ENCODE measurements at regions not wholly inside any gene's neighbourhood (a gene's known extent, or its start where the extent isn't known, plus 50 kb on each side); places are given as distances from the start of the nearest gene placed in this dataset.
"Not testable (repeated sequence)": the region's sequence is repeated elsewhere in the genome, so short reads cannot be mapped to it uniquely, and the experiment has no call there.

- no peaks in the 10 kb centered on the region for H3K36me3 ChIP-seq
- no peak for DNase-seq (ENCODE audit: low spot score in 2 of 2)
- no peak overlapping the region for H3K27ac ChIP-seq
- no peaks in the 10 kb centered on the region for H3K27me3 ChIP-seq
- no peak overlapping the region for H3K4me3 ChIP-seq
- 86% methylated on average over 5 of the region's 5 CpGs for WGBS
- H3K9me3 ChIP-seq: no peaks in the 10 kb centered on the region
- H3K4me1 ChIP-seq: no peaks in the 10 kb centered on the region
- TF ChIP-seq EP300 (IDR thresholded peaks at IDR 0.05) (no peak), POLR2AphosphoS5 (IDR thresholded peaks at IDR 0.05) (no peak), CTCF (IDR thresholded peaks at IDR 0.05) (no peak), POLR2A (IDR thresholded peaks at IDR 0.05) (no peak)
These were observed 1353.4 kb downstream of the GRIK2 start for GRCh38 chr6:102746941-102747340.

DNA sequence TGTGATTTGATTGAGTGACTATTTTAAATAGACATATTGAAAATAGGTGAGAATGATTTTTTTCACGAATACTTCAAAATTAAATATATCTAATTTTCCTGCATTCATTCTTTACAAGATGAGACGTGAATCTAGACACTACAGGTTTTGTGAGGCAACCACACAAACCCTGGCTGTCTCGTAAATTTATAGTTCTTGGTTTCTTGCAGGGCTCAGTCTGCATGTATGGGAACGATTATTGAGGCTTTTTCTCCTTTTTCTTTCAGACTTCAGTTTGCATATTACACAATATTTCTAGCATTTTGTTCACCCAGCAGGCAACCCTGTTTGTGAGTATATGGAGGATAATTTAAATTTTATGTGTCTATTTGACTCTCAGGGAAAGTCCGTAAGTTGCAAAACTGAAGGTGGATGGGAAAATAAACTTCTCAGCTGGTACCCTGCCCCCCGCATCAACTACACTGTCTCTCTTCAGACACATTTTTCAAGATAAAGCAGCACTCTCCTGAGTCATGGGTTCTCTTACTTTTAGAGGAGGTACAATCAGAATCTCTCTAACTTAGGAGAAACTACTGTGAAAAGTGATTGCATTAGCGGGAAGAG lies 1349.3 kb downstream of the GRIK2 start:
- Histone ChIP-seq H3K9me3 (no peaks in the 10 kb centered on the region), H3K27ac (no peak overlapping the region), H3K4me1 (no peaks in the 10 kb centered on the region), H3K4me3 (no peak overlapping the region), H3K27me3 (no peaks in the 10 kb centered on the region), H3K36me3 (no peaks in the 10 kb centered on the region)
- no peak for DNase-seq (ENCODE audit: low spot score in 2 of 2)
- WGBS: 26% methylated on average over 7 of the region's 7 CpGs
- TF ChIP-seq POLR2AphosphoS5 (IDR thresholded peaks at IDR 0.05) (no peak), POLR2A (IDR thresholded peaks at IDR 0.05) (no peak), CTCF (IDR thresholded peaks at IDR 0.05) (no peak), EP300 (IDR thresholded peaks at IDR 0.05) (no peak)

GRCh38 chr6:102742028-102742427 lies 1348.5 kb downstream of the GRIK2 start:
- Histone ChIP-seq H3K27me3 (no peaks in the 10 kb centered on the region), H3K27ac (no peak overlapping the region), H3K36me3 (no peaks in the 10 kb centered on the region), H3K9me3 (no peaks in the 10 kb centered on the region), H3K4me3 (no peak overlapping the region), H3K4me1 (no peaks in the 10 kb centered on the region)
- no peak for DNase-seq (ENCODE audit: low spot score in 2 of 2)
- 19% methylated on average over 4 of the region's 4 CpGs for WGBS
- TF ChIP-seq POLR2A (IDR thresholded peaks at IDR 0.05) (no peak), CTCF (IDR thresholded peaks at IDR 0.05) (no peak), POLR2AphosphoS5 (IDR thresholded peaks at IDR 0.05) (no peak), EP300 (IDR thresholded peaks at IDR 0.05) (no peak)

GRCh38 chr6:102736941-102737368 lies 1343.4 kb downstream of the GRIK2 start:
- H3K27me3 ChIP-seq: no peaks in the 10 kb centered on the region
- no peak for DNase-seq (ENCODE audit: low spot score in 2 of 2)
- no peaks in the 10 kb centered on the region for H3K9me3 ChIP-seq
- 47% methylated on average over 2 of the region's 2 CpGs for WGBS
- H3K4me3 ChIP-seq: no peak overlapping the region
- no peaks in the 10 kb centered on the region for H3K36me3 ChIP-seq
- no peak overlapping the region for H3K27ac ChIP-seq
- TF ChIP-seq CTCF (IDR thresholded peaks at IDR 0.05): no peak
- TF ChIP-seq POLR2A (IDR thresholded peaks at IDR 0.05): no peak
- no peak for TF ChIP-seq EP300 (IDR thresholded peaks at IDR 0.05)
- TF ChIP-seq POLR2AphosphoS5 (IDR thresholded peaks at IDR 0.05): no peak
- H3K4me1 ChIP-seq: no peaks in the 10 kb centered on the region

DNA sequence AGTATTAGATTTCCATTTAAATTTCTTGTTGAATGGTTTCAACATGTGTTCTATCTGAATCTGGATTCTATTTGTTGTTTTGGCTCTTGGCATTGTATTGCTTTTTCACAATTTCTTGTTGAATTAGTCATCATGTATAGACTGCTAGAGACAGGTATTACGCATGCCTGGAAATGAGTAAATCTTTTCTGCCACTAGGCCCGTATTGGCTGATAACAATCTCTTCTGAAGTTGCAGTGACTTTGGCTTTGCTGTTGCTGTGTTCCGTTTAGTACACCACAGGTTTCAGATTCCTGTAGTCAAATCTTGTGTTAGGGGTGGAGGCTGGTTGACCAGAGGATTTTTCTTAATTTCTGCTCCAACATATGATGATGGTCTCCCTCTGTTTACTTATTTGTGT lies 1339.4 kb downstream of the GRIK2 start:
- no peaks in the 10 kb centered on the region for H3K9me3 ChIP-seq
- no peak overlapping the region for H3K4me3 ChIP-seq
- no peaks in the 10 kb centered on the region for H3K27me3 ChIP-seq
- no peaks in the 10 kb centered on the region for H3K4me1 ChIP-seq
- no peak overlapping the region for H3K27ac ChIP-seq
- 26% methylated on average over 3 of the region's 3 CpGs for WGBS
- TF ChIP-seq EP300 (IDR thresholded peaks at IDR 0.05): no peak
- no peak for TF ChIP-seq CTCF (IDR thresholded peaks at IDR 0.05)
- TF ChIP-seq POLR2AphosphoS5 (IDR thresholded peaks at IDR 0.05): no peak
- TF ChIP-seq POLR2A (IDR thresholded peaks at IDR 0.05): no peak
- H3K36me3 ChIP-seq: no peaks in the 10 kb centered on the region
- no peak for DNase-seq (ENCODE audit: low spot score in 2 of 2)

GRCh38 chr6:102722086-102722485 lies 1328.6 kb downstream of the GRIK2 start:
- H3K4me3 ChIP-seq; DNase-seq (ENCODE audit: low spot score in 2 of 2); H3K27ac ChIP-seq; H3K27me3 ChIP-seq; H3K36me3 ChIP-seq; H3K4me1 ChIP-seq; H3K9me3 ChIP-seq: not testable (repeated sequence)
- 91% methylated on average over 22 of the region's 24 CpGs for WGBS
